ENCODE measurements at regions not wholly inside any gene's neighbourhood (a gene's known extent, or its start where the extent isn't known, plus 50 kb on each side); places are given as distances from the start of the nearest gene placed in this dataset.

GRCh38 chr5:159609359-159609758 is 279.1 kb upstream of the IL12B start:
- DNase-seq: no peak

- DNase-seq: no peak
Measured at GRCh38 chr5:159610966-159611579, 280.8 kb upstream of the IL12B start.

- no peak for DNase-seq
Measured at GRCh38 chr5:159616952-159617351, 286.7 kb upstream of the IL12B start.

- no peak for DNase-seq
Measured at GRCh38 chr5:159619826-159620225, 289.5 kb upstream of the IL12B start.

GRCh38 chr5:159620853-159621540 is 290.7 kb upstream of the IL12B start:
- DNase-seq: no peak

DNA sequence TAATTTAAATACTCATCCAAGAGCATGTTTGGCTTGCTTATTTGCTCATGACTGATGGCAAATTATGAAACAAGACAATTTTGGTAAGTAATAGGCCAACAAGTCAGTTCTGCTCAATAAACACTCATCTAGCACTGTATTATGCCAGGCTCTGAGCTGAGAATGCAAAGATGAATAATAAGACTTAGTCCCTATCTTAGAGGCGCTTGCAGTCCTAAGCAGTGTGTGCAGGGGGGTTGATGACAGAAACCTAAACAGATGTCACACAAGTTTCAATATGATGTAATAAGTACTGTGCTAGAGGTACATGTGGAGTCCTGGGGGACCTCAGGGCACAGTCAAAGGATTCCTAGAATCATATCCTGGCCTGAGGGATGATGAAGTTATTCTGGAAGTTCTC is 287.6 kb upstream of the ADRA1B start:
- DNase-seq: no peak

- DNase-seq: no peak
Measured at GRCh38 chr5:159629158-159629557, 287.1 kb upstream of the ADRA1B start.

DNA sequence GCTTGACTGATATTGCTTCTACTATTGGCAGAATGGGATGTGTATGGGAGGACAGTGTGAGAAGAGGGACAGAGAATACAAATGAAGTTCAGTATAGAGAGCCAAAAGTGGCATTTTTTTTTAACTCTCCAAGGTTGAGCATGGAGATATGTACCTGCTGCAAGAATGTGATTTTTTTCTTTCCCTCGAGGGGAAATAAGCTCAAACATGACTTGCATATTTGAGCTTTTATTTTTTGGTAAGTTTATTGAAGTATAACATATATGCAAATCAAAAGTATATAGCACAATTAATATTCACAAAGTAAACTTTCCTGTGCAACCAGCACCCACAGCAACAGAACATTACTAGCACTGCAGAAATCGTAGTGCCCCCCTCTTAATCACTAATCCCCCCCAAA is 285.7 kb upstream of the ADRA1B start:
- no peak for DNase-seq

GRCh38 chr5:159631001-159631400 is 285.3 kb upstream of the ADRA1B start:
- no peak for DNase-seq

GRCh38 chr5:159632866-159633265 is 283.4 kb upstream of the ADRA1B start:
- no peak for DNase-seq

DNA sequence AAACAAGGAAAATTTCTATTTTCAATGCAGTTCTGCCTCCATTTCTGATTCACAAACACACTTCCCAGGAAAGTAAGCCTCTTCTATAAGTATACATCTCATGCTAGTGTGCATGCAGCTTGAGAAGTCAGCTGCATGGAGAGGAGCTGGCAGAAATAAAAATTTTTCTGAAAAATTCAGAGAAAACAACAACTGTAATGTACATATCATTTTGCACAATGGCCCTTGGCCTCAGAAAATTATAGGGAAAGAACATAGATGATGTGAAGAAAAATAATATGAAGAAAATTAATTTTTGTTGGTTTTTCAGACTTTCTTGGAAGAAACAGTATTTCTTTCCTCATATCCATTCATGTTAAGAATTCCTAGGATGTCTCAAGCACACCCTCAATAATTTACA is 277.8 kb upstream of the ADRA1B start:
- no peak for DNase-seq

DNA sequence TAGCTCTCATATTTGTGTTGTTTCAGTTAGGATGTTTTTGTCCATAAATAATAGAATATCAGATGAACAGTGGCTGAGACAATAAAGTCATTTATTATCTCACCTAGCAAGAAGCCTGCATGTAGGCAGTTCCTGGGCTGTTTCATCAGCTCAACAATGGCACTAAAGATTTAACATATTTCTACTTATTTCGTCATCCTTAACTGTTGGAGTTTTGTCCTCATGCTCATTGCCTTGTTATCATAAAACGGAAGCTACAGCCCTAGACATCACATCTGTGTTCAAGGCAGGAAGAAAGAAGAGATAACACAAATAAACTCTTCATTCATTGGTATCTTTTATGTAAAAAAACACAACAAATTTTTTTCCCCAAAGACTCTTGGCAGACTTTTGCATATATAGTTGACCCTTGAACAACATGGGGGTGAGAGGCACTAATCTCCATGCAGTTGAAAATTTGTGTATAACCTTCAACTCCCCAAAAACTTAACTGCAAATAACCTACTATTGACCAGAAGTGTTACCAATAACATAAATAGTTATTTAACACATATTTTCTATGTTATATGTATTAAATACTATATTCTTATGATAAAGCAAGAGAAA is 277.2 kb upstream of the ADRA1B start:
- DNase-seq: no peak

DNA sequence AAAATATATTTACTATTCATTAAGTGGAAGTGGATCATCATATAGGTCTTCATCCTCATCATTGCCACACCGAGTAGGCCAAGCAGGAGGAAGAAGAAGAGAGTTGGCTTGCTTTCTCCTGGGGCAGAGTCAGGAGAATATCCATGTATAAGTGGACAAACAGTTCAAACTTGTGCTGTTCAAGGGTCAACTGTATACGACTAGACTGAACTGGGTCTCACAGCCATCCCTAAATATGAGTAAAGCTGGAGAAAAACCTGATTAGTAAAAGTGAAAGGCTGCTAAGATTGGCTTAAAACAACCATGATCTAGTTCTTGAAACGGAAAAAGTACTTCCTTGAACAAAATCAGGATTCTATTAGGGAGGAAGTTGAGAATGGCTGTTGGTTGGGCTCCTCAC is 276.7 kb upstream of the ADRA1B start:
- DNase-seq: no peak

GRCh38 chr5:159640446-159640845 is 275.8 kb upstream of the ADRA1B start:
- DNase-seq: no peak

- DNase-seq: no peak
Measured at GRCh38 chr5:159640921-159641320, 275.4 kb upstream of the ADRA1B start.

DNA sequence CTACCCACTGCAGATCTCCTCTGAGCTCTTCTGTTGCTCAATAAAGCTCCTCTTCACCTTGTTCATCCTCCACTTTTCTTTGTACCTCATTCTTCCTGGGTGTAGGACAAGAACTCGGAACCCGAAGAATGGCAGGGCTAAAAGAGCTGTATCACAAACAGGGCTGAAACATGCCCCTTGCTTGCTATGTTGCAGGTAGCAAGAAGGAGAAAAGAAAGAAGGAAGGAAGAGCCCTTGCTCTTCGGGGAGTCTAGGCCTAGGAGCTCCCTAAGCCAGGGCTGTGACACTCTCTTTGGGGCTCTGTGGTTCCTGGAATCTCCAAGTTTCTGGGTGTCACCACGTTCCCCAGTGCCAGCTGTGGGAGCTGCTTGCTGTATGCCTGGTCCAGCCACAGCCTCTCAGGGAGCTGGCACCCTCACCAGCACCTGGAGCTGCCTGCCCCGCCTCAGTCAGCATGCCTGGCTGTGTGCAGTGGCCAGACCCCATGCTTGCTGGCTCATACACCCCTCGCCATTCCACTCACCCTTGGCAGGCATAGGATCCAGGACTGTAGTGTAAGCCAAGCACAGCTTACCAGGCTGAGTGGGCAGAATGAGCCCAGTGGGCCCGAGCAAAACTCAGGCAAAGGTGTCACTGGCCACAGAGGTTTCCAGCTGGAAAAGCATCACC is 274.8 kb upstream of the ADRA1B start:
- no peak for DNase-seq

- no peak for DNase-seq
Measured at GRCh38 chr5:159642379-159642778, 273.9 kb upstream of the ADRA1B start.

DNA sequence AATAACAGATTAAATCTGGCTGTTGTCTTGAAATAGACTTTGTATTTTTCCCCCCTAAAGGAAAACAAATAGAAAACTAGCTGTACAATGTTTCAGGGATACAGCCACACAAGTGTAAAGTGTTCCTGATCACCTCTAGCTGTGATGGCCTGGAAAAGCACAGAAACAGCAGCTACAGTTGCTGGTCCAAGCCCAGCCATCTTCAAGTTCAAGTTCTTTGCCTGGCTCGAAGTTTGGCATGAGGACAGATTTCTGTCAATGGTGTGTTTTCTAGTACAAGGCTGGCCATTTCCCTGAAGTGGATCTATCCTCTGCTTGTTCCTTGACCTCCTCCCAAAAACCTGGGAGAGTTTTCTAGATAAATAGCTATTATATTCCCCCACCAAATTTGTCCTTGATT is 272.2 kb upstream of the ADRA1B start:
- DNase-seq: no peak

GRCh38 chr5:159645179-159645846 is 271.0 kb upstream of the ADRA1B start:
- no peak for DNase-seq

GRCh38 chr5:159650803-159651202 is 265.5 kb upstream of the ADRA1B start:
- DNase-seq: no peak

DNA sequence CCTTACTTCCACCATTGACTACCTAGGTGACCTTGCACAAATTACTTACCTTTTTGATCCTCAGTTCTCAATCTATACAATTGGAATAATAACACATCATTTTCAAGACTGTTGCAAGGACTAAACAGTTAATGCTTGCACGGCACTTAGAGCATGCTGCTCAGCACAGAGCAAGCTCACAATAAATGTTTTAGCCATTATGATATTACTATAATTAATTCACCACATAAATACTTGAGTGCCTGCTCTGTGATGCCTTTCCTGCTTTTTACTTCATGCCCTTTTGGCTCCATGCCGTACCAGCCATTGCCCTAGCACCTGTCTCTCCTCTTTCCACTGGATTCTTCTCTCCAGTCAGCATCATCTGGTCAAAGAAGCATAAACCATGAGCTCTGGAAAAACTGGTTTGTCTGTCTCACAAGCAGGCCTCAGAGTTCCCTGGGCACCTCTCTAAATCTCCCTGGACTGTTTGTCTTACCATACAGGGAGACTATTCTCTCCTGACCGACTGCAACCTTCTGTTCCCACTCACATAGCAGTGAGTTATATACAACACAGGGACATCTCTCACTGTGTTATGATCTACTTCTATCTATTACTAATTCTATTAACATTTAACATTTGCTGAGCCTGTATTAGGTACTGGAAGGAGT is 260.4 kb upstream of the ADRA1B start:
- DNase-seq: no peak

- DNase-seq: no peak
Measured at GRCh38 chr5:159657298-159657697, 259.0 kb upstream of the ADRA1B start.

GRCh38 chr5:159657771-159658170 is 258.5 kb upstream of the ADRA1B start:
- DNase-seq: no peak

Data from activated CD4-positive, alpha-beta T cell treated with anti-CD3 and anti-CD28 coated beads, Interleukin-2, amount 50 U/mL, for 1 hour (primary cell).